ENCODE measurements at regions not wholly inside any gene's neighbourhood (a gene's known extent, or its start where the extent isn't known, plus 50 kb on each side); places are given as distances from the start of the nearest gene placed in this dataset.

DNA sequence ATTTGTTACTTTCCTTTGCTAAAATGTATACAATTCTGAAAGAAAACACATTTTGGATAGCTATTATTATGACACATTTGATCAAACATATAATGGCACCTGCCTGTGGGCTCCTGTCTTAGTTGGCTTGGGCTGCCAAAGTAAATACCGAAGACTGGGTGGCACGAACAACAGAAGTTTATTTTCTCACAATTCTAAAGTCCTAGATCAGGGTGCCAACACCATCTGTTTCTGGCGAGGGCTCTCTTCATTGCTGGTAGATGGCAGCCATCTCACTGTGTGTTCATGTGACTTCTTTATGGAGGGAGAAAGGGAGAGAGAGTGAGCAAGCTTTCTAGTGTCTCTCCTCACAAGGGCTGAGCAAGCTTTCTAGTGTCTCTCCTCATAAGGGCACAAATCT lies 195.8 kb upstream of the FAM3C start:
- ATAC-seq = no peak
- no peak overlapping the region for H3K27ac ChIP-seq
- H3K4me1 ChIP-seq = no peaks in the 10 kb centered on the region
- H3K36me3 ChIP-seq = no peaks in the 10 kb centered on the region
- no peak overlapping the region for H3K4me3 ChIP-seq
- no peaks in the 10 kb centered on the region for H3K9me3 ChIP-seq
- no peak for TF ChIP-seq CTCF (IDR thresholded peaks at IDR 0.05)
- DNase-seq = no peak
- intact Hi-C loops (cut with DNase I) = no loop called here
- H3K27me3 ChIP-seq = no peaks in the 10 kb centered on the region

DNA sequence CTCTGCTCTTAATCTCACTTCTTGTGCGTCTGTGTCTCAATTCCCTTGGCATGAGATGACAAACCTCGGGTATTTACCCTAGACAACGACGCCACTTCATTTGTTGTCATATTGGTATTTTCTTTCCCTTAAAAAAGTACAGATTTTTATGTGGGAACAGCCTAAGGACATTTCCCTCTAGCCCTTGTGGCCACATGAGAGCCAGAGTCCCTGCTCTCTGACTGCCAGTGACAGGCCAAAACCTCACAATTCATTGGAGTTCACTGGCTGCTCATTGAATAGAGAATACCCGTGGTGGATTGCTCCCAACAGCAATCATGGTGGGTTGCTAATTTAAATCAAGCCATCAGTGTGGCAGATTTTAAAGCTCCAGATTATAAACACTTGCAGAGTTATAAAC lies 191.3 kb upstream of the FAM3C start:
- ATAC-seq = no peak
- Histone ChIP-seq H3K36me3 (no peaks in the 10 kb centered on the region), H3K27me3 (no peaks in the 10 kb centered on the region), H3K4me3 (no peak overlapping the region), H3K4me1 (no peaks in the 10 kb centered on the region), H3K9me3 (no peaks in the 10 kb centered on the region), H3K27ac (no peak overlapping the region)
- intact Hi-C loops (cut with DNase I) = no loop called here
- DNase-seq = no peak
- TF ChIP-seq CTCF (IDR thresholded peaks at IDR 0.05) = no peak

- Histone ChIP-seq H3K27me3 (peaks cover 11% of the 10 kb centered on the region), H3K27ac (no peak overlapping the region), H3K9me3 (no peaks in the 10 kb centered on the region), H3K4me3 (no peak overlapping the region), H3K4me1 (no peaks in the 10 kb centered on the region), H3K36me3 (no peaks in the 10 kb centered on the region)
- ATAC-seq (no peak), DNase-seq (no peak)
- no peak for TF ChIP-seq CTCF (IDR thresholded peaks at IDR 0.05)
- intact Hi-C loops (cut with DNase I) = no loop called here
These were observed 186.2 kb upstream of the FAM3C start for GRCh38 chr7:121582258-121582657.

DNA sequence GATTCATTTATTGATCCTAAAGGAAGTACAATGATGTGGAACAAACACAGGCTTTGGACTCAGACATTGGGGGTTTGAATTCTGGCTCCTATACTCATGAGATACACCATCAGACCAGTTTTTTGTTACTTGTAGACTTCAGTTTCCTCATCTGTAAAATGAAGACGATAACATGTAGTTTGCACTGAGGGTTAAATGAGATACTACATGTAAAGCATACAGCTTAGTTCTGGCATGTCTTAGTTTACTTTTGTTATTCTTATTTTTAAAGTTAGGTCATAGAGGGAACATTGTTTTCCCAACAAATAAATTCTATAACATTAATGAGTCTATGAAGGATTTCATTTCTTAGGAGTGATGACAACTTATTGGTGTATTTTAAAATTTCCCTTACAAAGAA lies 183.5 kb upstream of the FAM3C start:
- intact Hi-C loops (cut with DNase I) = no loop called here
- no peak for TF ChIP-seq CTCF (IDR thresholded peaks at IDR 0.05)
- DNase-seq (no peak), ATAC-seq (no peak)
- no peak overlapping the region for H3K27ac ChIP-seq
- peaks cover 11% of the 10 kb centered on the region for H3K27me3 ChIP-seq
- no peaks in the 10 kb centered on the region for H3K9me3 ChIP-seq
- H3K4me3 ChIP-seq = no peak overlapping the region
- no peaks in the 10 kb centered on the region for H3K36me3 ChIP-seq
- H3K4me1 ChIP-seq = no peaks in the 10 kb centered on the region

GRCh38 chr7:121578669-121579068 lies 182.6 kb upstream of the FAM3C start:
- Histone ChIP-seq H3K4me3 (no peak overlapping the region), H3K27me3 (peaks cover 11% of the 10 kb centered on the region), H3K27ac (no peak overlapping the region), H3K4me1 (no peaks in the 10 kb centered on the region), H3K9me3 (no peaks in the 10 kb centered on the region), H3K36me3 (no peaks in the 10 kb centered on the region)
- DNase-seq (no peak), ATAC-seq (no peak)
- TF ChIP-seq CTCF (IDR thresholded peaks at IDR 0.05) = no peak
- intact Hi-C loops (cut with DNase I) = no loop called here

DNA sequence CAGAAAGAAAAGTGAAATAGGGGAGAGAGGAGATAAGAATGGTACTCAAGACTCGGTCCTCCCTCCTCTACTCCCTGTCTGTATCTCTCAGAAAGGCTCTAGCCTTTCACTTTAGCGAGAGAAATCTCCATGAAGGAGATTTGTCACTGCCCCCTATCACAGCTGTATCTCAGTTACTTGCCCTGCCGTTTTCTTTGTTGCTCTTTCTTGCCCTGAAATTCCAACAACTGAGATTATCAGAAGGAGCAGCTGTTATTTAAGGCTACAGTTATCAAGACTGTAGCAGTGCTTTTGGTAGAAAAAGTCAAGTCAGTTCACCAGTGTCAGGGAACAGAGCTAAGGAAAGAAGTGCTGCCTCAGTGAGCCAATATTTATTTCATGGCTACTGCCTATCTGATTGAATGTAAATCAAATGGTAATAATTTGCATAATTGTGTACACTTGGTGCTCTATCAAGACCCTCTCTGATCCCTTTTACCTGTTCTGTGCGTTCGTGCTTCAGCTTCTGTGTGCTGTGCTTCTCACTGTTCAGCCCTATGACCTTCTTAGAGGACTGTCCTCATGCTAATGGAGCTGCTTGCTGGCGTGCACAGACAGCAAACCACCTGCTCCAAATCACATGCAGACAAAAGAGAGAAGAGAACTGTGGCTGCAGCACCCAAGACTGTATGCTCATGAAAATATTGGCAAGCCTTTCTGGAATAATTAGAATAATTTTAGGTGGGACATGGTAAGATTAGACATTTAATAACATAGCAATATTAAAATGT lies 180.2 kb upstream of the FAM3C start:
- no peaks in the 10 kb centered on the region for H3K4me1 ChIP-seq
- H3K27me3 ChIP-seq = peaks cover 11% of the 10 kb centered on the region
- ATAC-seq = no peak
- no peaks in the 10 kb centered on the region for H3K9me3 ChIP-seq
- no peaks in the 10 kb centered on the region for H3K36me3 ChIP-seq
- DNase-seq = no peak
- no peak for TF ChIP-seq CTCF (IDR thresholded peaks at IDR 0.05)
- H3K4me3 ChIP-seq = no peak overlapping the region
- intact Hi-C loops (cut with DNase I) = no loop called here
- H3K27ac ChIP-seq = no peak overlapping the region

Measured in upper lobe of right lung (tissue), 1 donor.